ENCODE measurements at regions not wholly inside any gene's neighbourhood (a gene's known extent, or its start where the extent isn't known, plus 50 kb on each side); places are given as distances from the start of the nearest gene placed in this dataset.

- POLR2A ChIA-PET, result no interaction called here
- CTCF ChIA-PET, result interaction anchor here (0.7 to 1.4 kb wide), 4 partner anchors 8 to 35 kb away, joined by 3 to 4 read pairs (median 3); no protein-coding TSS in a partner anchor
- DNase-seq (ENCODE audit: extremely low spot score), result peak; percentile 24
- TF ChIP-seq ARNT (IDR thresholded peaks at IDR 0.05) (no peak), L3MBTL2 (conservative IDR thresholded peaks at IDR 0.05) (no peak), BHLHE40 (IDR thresholded peaks at IDR 0.05; ENCODE audit: borderline replicate concordance) (no peak), FOXK2 (IDR thresholded peaks at IDR 0.05) (no peak), SUZ12 (IDR thresholded peaks at IDR 0.05) (no peak), TARDBP (IDR thresholded peaks at IDR 0.05) (no peak), LEF1 (IDR thresholded peaks at IDR 0.05; ENCODE audit: borderline replicate concordance) (no peak), FOXA1 (IDR thresholded peaks at IDR 0.05) (no peak), SP1 (IDR thresholded peaks at IDR 0.05) (no peak), CTBP1 (IDR thresholded peaks at IDR 0.05; ENCODE audit: borderline replicate concordance) (no peak), ELF4 (IDR thresholded peaks at IDR 0.05) (no peak), FOXM1 (IDR thresholded peaks at IDR 0.05; ENCODE audit: borderline replicate concordance) (no peak)
Observed at GRCh38 chr5:61623401-61624069, 291.5 kb downstream of the ZSWIM6 start.

- TF ChIP-seq TARDBP (IDR thresholded peaks at IDR 0.05) (no peak), ELF4 (IDR thresholded peaks at IDR 0.05) (no peak), SUZ12 (IDR thresholded peaks at IDR 0.05) (no peak), LEF1 (IDR thresholded peaks at IDR 0.05; ENCODE audit: borderline replicate concordance) (no peak), ARNT (IDR thresholded peaks at IDR 0.05) (no peak), PKNOX1 (IDR thresholded peaks at IDR 0.05) (no peak), FOXA1 (IDR thresholded peaks at IDR 0.05) (no peak), SP1 (IDR thresholded peaks at IDR 0.05) (no peak), L3MBTL2 (conservative IDR thresholded peaks at IDR 0.05) (no peak)
- CTCF ChIA-PET, result interaction anchor here (1.4 kb wide), 1 partner anchor 34 kb away, joined by 4 read pairs; no protein-coding TSS in a partner anchor
- POLR2A ChIA-PET, result no interaction called here
- no peak for DNase-seq (ENCODE audit: extremely low spot score)
Observed at GRCh38 chr5:61624553-61625136, 292.6 kb downstream of the ZSWIM6 start.

GRCh38 chr5:61625137-61625561 is 293.1 kb downstream of the ZSWIM6 start:
- POLR2A ChIA-PET, result no interaction called here
- CTCF ChIA-PET, result no interaction called here
- TF ChIP-seq ELF4 (IDR thresholded peaks at IDR 0.05) (no peak), FOXA1 (IDR thresholded peaks at IDR 0.05) (no peak), ARNT (IDR thresholded peaks at IDR 0.05) (no peak), ZNF384 (IDR thresholded peaks at IDR 0.05) (no peak), SUZ12 (IDR thresholded peaks at IDR 0.05) (no peak), PKNOX1 (IDR thresholded peaks at IDR 0.05) (no peak), L3MBTL2 (conservative IDR thresholded peaks at IDR 0.05) (no peak), TARDBP (IDR thresholded peaks at IDR 0.05) (no peak), LEF1 (IDR thresholded peaks at IDR 0.05; ENCODE audit: borderline replicate concordance) (no peak), NFRKB (IDR thresholded peaks at IDR 0.05) (no peak), BHLHE40 (IDR thresholded peaks at IDR 0.05; ENCODE audit: borderline replicate concordance) (no peak), HDGF (IDR thresholded peaks at IDR 0.05; ENCODE audit: borderline replicate concordance) (no peak), CTBP1 (IDR thresholded peaks at IDR 0.05; ENCODE audit: borderline replicate concordance) (no peak), SP1 (IDR thresholded peaks at IDR 0.05) (no peak), FOXK2 (IDR thresholded peaks at IDR 0.05) (no peak), FOXM1 (IDR thresholded peaks at IDR 0.05; ENCODE audit: borderline replicate concordance) (no peak)
- no peak for DNase-seq (ENCODE audit: extremely low spot score)

GRCh38 chr5:61625681-61626621 is 293.9 kb downstream of the ZSWIM6 start:
- ChIA-PET CTCF (no interaction called here), POLR2A (no interaction called here)
- DNase-seq (ENCODE audit: extremely low spot score), result no peak
- TF ChIP-seq ARNT (IDR thresholded peaks at IDR 0.05) (no peak), LEF1 (IDR thresholded peaks at IDR 0.05; ENCODE audit: borderline replicate concordance) (no peak), ELF4 (IDR thresholded peaks at IDR 0.05) (no peak), SUZ12 (IDR thresholded peaks at IDR 0.05) (no peak), PKNOX1 (IDR thresholded peaks at IDR 0.05) (no peak), TARDBP (IDR thresholded peaks at IDR 0.05) (no peak), ZNF384 (IDR thresholded peaks at IDR 0.05) (no peak), L3MBTL2 (conservative IDR thresholded peaks at IDR 0.05) (no peak)

- TF ChIP-seq ELF4 (IDR thresholded peaks at IDR 0.05), result no peak
- TF ChIP-seq FOXM1 (IDR thresholded peaks at IDR 0.05; ENCODE audit: borderline replicate concordance), result no peak
- TF ChIP-seq SP1 (IDR thresholded peaks at IDR 0.05), result no peak
- TF ChIP-seq PKNOX1 (IDR thresholded peaks at IDR 0.05), result no peak
- TF ChIP-seq FOXK2 (IDR thresholded peaks at IDR 0.05), result no peak
- TF ChIP-seq NFRKB (IDR thresholded peaks at IDR 0.05), result no peak
- no peak for TF ChIP-seq CTBP1 (IDR thresholded peaks at IDR 0.05; ENCODE audit: borderline replicate concordance)
- no peak for TF ChIP-seq FOXA1 (IDR thresholded peaks at IDR 0.05)
- no peak for TF ChIP-seq TARDBP (IDR thresholded peaks at IDR 0.05)
- no peak for TF ChIP-seq ARNT (IDR thresholded peaks at IDR 0.05)
- no peak for TF ChIP-seq SUZ12 (IDR thresholded peaks at IDR 0.05)
- no peak for TF ChIP-seq L3MBTL2 (conservative IDR thresholded peaks at IDR 0.05)
- no peak for DNase-seq (ENCODE audit: extremely low spot score)
- CTCF ChIA-PET, result no interaction called here
- POLR2A ChIA-PET, result no interaction called here
Observed at GRCh38 chr5:61626639-61627282, 294.7 kb downstream of the ZSWIM6 start.
